ENCODE measurements at regions not wholly inside any gene's neighbourhood (a gene's known extent, or its start where the extent isn't known, plus 50 kb on each side); places are given as distances from the start of the nearest gene placed in this dataset.
A peak's percentile ranks its signal among the peaks of the same experiment; 100 is the strongest.
"Not testable (repeated sequence)": the region's sequence is repeated elsewhere in the genome, so short reads cannot be mapped to it uniquely, and the experiment has no call there.

- CTCF ChIA-PET; H3K27me3 Mint-ChIP-seq (ENCODE audit: insufficient read depth, unreplicated experiment); BruUV-seq (replicated peaks); H3K36me3 Mint-ChIP-seq (ENCODE audit: insufficient read depth, unreplicated experiment); H3K4me3 Mint-ChIP-seq (ENCODE audit: unreplicated experiment); intact Hi-C loops (cut with micrococcal nuclease); H3K4me1 Mint-ChIP-seq (ENCODE audit: insufficient read depth, unreplicated experiment); POLR2A ChIA-PET; DNase-seq (ENCODE audit: unreplicated experiment); H3K9me3 Mint-ChIP-seq (ENCODE audit: unreplicated experiment); H3K27ac Mint-ChIP-seq (ENCODE audit: low read depth, unreplicated experiment): not testable (repeated sequence)
Observed at GRCh38 chr4:3964572-3965278, 198.5 kb downstream of the ADRA2C start.

- H3K36me3 Mint-ChIP-seq (ENCODE audit: insufficient read depth, unreplicated experiment); H3K4me1 Mint-ChIP-seq (ENCODE audit: insufficient read depth, unreplicated experiment); DNase-seq (ENCODE audit: unreplicated experiment); H3K27ac Mint-ChIP-seq (ENCODE audit: low read depth, unreplicated experiment); CTCF ChIA-PET; H3K27me3 Mint-ChIP-seq (ENCODE audit: insufficient read depth, unreplicated experiment); BruUV-seq (replicated peaks); H3K4me3 Mint-ChIP-seq (ENCODE audit: unreplicated experiment); POLR2A ChIA-PET; H3K9me3 Mint-ChIP-seq (ENCODE audit: unreplicated experiment); intact Hi-C loops (cut with micrococcal nuclease): not testable (repeated sequence)
Observed at GRCh38 chr4:3967204-3967603, 201.0 kb downstream of the ADRA2C start.

- H3K27me3 Mint-ChIP-seq (ENCODE audit: insufficient read depth, unreplicated experiment): peaks cover 61% of the 10 kb centered on the region
- POLR2A ChIA-PET; H3K9me3 Mint-ChIP-seq (ENCODE audit: unreplicated experiment); H3K4me3 Mint-ChIP-seq (ENCODE audit: unreplicated experiment); BruUV-seq (replicated peaks); DNase-seq (ENCODE audit: unreplicated experiment); CTCF ChIA-PET; intact Hi-C loops (cut with micrococcal nuclease); H3K36me3 Mint-ChIP-seq (ENCODE audit: insufficient read depth, unreplicated experiment); H3K4me1 Mint-ChIP-seq (ENCODE audit: insufficient read depth, unreplicated experiment); H3K27ac Mint-ChIP-seq (ENCODE audit: low read depth, unreplicated experiment): not testable (repeated sequence)
Observed at GRCh38 chr4:3972626-3973025, 206.4 kb downstream of the ADRA2C start.

- CTCF ChIA-PET; H3K4me3 Mint-ChIP-seq (ENCODE audit: unreplicated experiment); DNase-seq (ENCODE audit: unreplicated experiment); H3K27ac Mint-ChIP-seq (ENCODE audit: low read depth, unreplicated experiment); intact Hi-C loops (cut with micrococcal nuclease); POLR2A ChIA-PET; H3K36me3 Mint-ChIP-seq (ENCODE audit: insufficient read depth, unreplicated experiment); H3K9me3 Mint-ChIP-seq (ENCODE audit: unreplicated experiment); BruUV-seq (replicated peaks); H3K4me1 Mint-ChIP-seq (ENCODE audit: insufficient read depth, unreplicated experiment): not testable (repeated sequence)
- peaks cover 71% of the 10 kb centered on the region for H3K27me3 Mint-ChIP-seq (ENCODE audit: insufficient read depth, unreplicated experiment)
Observed at GRCh38 chr4:3973581-3974200, 207.5 kb downstream of the ADRA2C start.

- POLR2A ChIA-PET: interaction anchor here (0.6 kb wide), 1 partner anchor 310 kb away, joined by 3 read pairs; no protein-coding TSS in a partner anchor
Observed at GRCh38 chr4:3983518-3984125, 217.4 kb downstream of the ADRA2C start.

GRCh38 chr4:3984796-3985195 lies 218.6 kb downstream of the ADRA2C start:
- H3K36me3 Mint-ChIP-seq (ENCODE audit: insufficient read depth, unreplicated experiment); DNase-seq (ENCODE audit: unreplicated experiment); H3K9me3 Mint-ChIP-seq (ENCODE audit: unreplicated experiment); POLR2A ChIA-PET; H3K4me3 Mint-ChIP-seq (ENCODE audit: unreplicated experiment); H3K27ac Mint-ChIP-seq (ENCODE audit: low read depth, unreplicated experiment); BruUV-seq (replicated peaks); H3K4me1 Mint-ChIP-seq (ENCODE audit: insufficient read depth, unreplicated experiment); CTCF ChIA-PET: not testable (repeated sequence)
- intact Hi-C loops (cut with micrococcal nuclease): loop anchor here (5.0 kb wide), 1 partner anchor 353 kb away; no protein-coding TSS in a partner anchor
- TF ChIP-seq CTCF (IDR thresholded peaks at IDR 0.05; ENCODE audit: unreplicated experiment): peak; percentile 37
- H3K27me3 Mint-ChIP-seq (ENCODE audit: insufficient read depth, unreplicated experiment): peaks cover 38% of the 10 kb centered on the region

More at GRCh38 chr4:3983518-3984125, 217.4 kb downstream of the ADRA2C start:
- H3K4me1 Mint-ChIP-seq (ENCODE audit: insufficient read depth, unreplicated experiment); H3K9me3 Mint-ChIP-seq (ENCODE audit: unreplicated experiment); CTCF ChIA-PET; BruUV-seq (replicated peaks); DNase-seq (ENCODE audit: unreplicated experiment); H3K36me3 Mint-ChIP-seq (ENCODE audit: insufficient read depth, unreplicated experiment); H3K4me3 Mint-ChIP-seq (ENCODE audit: unreplicated experiment); H3K27ac Mint-ChIP-seq (ENCODE audit: low read depth, unreplicated experiment): not testable (repeated sequence)
- H3K27me3 Mint-ChIP-seq (ENCODE audit: insufficient read depth, unreplicated experiment): peaks cover 34% of the 10 kb centered on the region
- intact Hi-C loops (cut with micrococcal nuclease): loop anchor here (5.0 kb wide), 1 partner anchor 354 kb away; no protein-coding TSS in a partner anchor

GRCh38 chr4:3986412-3986811 lies 220.2 kb downstream of the ADRA2C start:
- H3K4me1 Mint-ChIP-seq (ENCODE audit: insufficient read depth, unreplicated experiment); BruUV-seq (replicated peaks); POLR2A ChIA-PET; H3K36me3 Mint-ChIP-seq (ENCODE audit: insufficient read depth, unreplicated experiment); intact Hi-C loops (cut with micrococcal nuclease); H3K4me3 Mint-ChIP-seq (ENCODE audit: unreplicated experiment); H3K27ac Mint-ChIP-seq (ENCODE audit: low read depth, unreplicated experiment); DNase-seq (ENCODE audit: unreplicated experiment); CTCF ChIA-PET; H3K9me3 Mint-ChIP-seq (ENCODE audit: unreplicated experiment): not testable (repeated sequence)
- H3K27me3 Mint-ChIP-seq (ENCODE audit: insufficient read depth, unreplicated experiment): peaks cover 53% of the 10 kb centered on the region

GRCh38 chr4:3997386-3997785 lies 229.3 kb downstream of the OTOP1 start:
- H3K4me1 Mint-ChIP-seq (ENCODE audit: insufficient read depth, unreplicated experiment); DNase-seq (ENCODE audit: unreplicated experiment); H3K9me3 Mint-ChIP-seq (ENCODE audit: unreplicated experiment); BruUV-seq (replicated peaks); intact Hi-C loops (cut with micrococcal nuclease); H3K36me3 Mint-ChIP-seq (ENCODE audit: insufficient read depth, unreplicated experiment); CTCF ChIA-PET; H3K27ac Mint-ChIP-seq (ENCODE audit: low read depth, unreplicated experiment); H3K4me3 Mint-ChIP-seq (ENCODE audit: unreplicated experiment); POLR2A ChIA-PET: not testable (repeated sequence)
- H3K27me3 Mint-ChIP-seq (ENCODE audit: insufficient read depth, unreplicated experiment): peaks cover 16% of the 10 kb centered on the region
